Progenitor cell of endocrine pancreas (in vitro differentiated cells): ENCODE measurements at regions not wholly inside any gene's neighbourhood (a gene's known extent, or its start where the extent isn't known, plus 50 kb on each side); places are given as distances from the start of the nearest gene placed in this dataset.
"Not testable (repeated sequence)": the region's sequence is repeated elsewhere in the genome, so short reads cannot be mapped to it uniquely, and the experiment has no call there.

Experiments
- DNase-seq: peaks from one replicate; pipeline ENCODE4 v3.0.0; 2021; ENCODE audit warnings: low spot score; ENCODE audit not compliant: unreplicated experiment
- H3K27ac Mint-ChIP-seq: 2 replicates; pipeline ENCODE4 v1.8.0; 2021; ENCODE audit warnings: mild to moderate bottlenecking, moderate library complexity, mixed read lengths
- H3K27me3 Mint-ChIP-seq: 2 replicates; pipeline ENCODE4 v1.8.0; 2021; ENCODE audit warnings: mixed read lengths
- H3K36me3 Mint-ChIP-seq: 2 replicates; pipeline ENCODE4 v1.8.0; 2022; ENCODE audit warnings: mixed read lengths; ENCODE audit not compliant: insufficient read depth
- H3K4me1 Mint-ChIP-seq: 2 replicates; pipeline ENCODE4 v1.8.0; 2021; ENCODE audit warnings: low read depth, mixed read lengths
- H3K4me3 Mint-ChIP-seq: 2 replicates; pipeline ENCODE4 v1.8.0; 2021; ENCODE audit warnings: low read depth, mild to moderate bottlenecking, moderate library complexity, mixed read lengths
- H3K9me3 Mint-ChIP-seq: 2 replicates; pipeline ENCODE4 v1.8.0; 2021; ENCODE audit warnings: low read depth, mixed read lengths
- TF ChIP-seq, protein P1 (sequence below): fragments of 200-600 bp; sonication (generic); IDR thresholded peaks from one replicate; pipeline ENCODE4 v1.5.0; 2021; ENCODE audit warnings: antibody characterized with exemption, mild to moderate bottlenecking; ENCODE audit not compliant: unreplicated experiment

GRCh38 chr18:22702806-22703205, 230.3 kb upstream of the RBBP8 start:
- TF ChIP-seq, protein P1, sequence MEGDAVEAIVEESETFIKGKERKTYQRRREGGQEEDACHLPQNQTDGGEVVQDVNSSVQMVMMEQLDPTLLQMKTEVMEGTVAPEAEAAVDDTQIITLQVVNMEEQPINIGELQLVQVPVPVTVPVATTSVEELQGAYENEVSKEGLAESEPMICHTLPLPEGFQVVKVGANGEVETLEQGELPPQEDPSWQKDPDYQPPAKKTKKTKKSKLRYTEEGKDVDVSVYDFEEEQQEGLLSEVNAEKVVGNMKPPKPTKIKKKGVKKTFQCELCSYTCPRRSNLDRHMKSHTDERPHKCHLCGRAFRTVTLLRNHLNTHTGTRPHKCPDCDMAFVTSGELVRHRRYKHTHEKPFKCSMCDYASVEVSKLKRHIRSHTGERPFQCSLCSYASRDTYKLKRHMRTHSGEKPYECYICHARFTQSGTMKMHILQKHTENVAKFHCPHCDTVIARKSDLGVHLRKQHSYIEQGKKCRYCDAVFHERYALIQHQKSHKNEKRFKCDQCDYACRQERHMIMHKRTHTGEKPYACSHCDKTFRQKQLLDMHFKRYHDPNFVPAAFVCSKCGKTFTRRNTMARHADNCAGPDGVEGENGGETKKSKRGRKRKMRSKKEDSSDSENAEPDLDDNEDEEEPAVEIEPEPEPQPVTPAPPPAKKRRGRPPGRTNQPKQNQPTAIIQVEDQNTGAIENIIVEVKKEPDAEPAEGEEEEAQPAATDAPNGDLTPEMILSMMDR = no peak
- Mint-ChIP-seq H3K27me3 (no peaks in the 10 kb centered on the region), H3K36me3 (no peaks in the 10 kb centered on the region), H3K9me3 (peaks cover 3% of the 10 kb centered on the region), H3K4me3 (no peak overlapping the region), H3K4me1 (no peaks in the 10 kb centered on the region), H3K27ac (no peak overlapping the region)
- no peak for DNase-seq

DNA sequence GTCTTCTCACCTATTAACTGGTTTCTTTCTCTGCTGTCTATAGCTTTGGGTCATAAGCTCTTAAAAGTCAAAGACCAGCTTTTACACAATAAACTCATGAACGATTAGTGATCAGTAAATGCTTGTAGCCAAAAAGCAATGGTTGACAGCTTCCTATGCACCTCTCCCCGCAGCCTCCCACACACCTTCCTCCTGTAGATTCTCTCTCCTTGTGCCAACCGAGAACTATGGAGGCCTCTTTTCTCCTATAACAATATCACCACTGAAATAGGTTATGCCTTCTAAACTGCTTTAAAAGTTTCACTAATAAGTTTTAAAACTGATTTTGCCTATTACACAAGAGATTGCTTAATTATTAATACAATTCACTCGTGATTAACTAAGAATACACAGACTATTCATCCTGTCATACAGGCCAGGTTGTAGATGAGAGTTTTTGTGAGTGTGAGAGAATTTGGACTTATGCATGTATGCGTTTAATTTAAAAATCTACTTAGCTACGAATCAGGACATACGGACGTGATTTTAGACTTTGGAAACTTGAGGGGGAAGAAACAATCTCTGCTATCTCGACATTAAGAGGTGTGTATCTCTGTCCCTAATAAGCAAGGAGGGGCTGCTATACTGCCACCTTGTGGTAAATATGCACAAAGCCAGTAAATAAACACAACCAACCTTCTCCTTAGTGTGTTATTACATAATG, 229.1 kb upstream of the RBBP8 start:
- Mint-ChIP-seq H3K27me3 (no peaks in the 10 kb centered on the region), H3K4me1 (no peaks in the 10 kb centered on the region), H3K27ac (no peak overlapping the region), H3K9me3 (peaks cover 3% of the 10 kb centered on the region), H3K36me3 (no peaks in the 10 kb centered on the region), H3K4me3 (no peak overlapping the region)
- no peak for DNase-seq
- TF ChIP-seq, protein P1 = peak; percentile 82

GRCh38 chr18:22704586-22704918, 228.6 kb upstream of the RBBP8 start:
- Mint-ChIP-seq H3K4me1 (no peaks in the 10 kb centered on the region), H3K9me3 (peaks cover 3% of the 10 kb centered on the region), H3K4me3 (no peak overlapping the region), H3K27me3 (no peaks in the 10 kb centered on the region), H3K36me3 (no peaks in the 10 kb centered on the region), H3K27ac (no peak overlapping the region)
- TF ChIP-seq, protein P1 = no peak
- DNase-seq = no peak

GRCh38 chr18:22705328-22705727, 227.8 kb upstream of the RBBP8 start:
- no peaks in the 10 kb centered on the region for H3K36me3 Mint-ChIP-seq
- peaks cover 3% of the 10 kb centered on the region for H3K4me1 Mint-ChIP-seq

GRCh38 chr18:22706025-22706424, 227.1 kb upstream of the RBBP8 start:
- DNase-seq, H3K9me3 Mint-ChIP-seq, H3K4me3 Mint-ChIP-seq, H3K27ac Mint-ChIP-seq, H3K4me1 Mint-ChIP-seq, H3K36me3 Mint-ChIP-seq, H3K27me3 Mint-ChIP-seq: not testable (repeated sequence)

More at GRCh38 chr18:22705328-22705727, 227.8 kb upstream of the RBBP8 start:
- no peak overlapping the region for H3K4me3 Mint-ChIP-seq
- H3K9me3 Mint-ChIP-seq = no peaks in the 10 kb centered on the region
- no peak overlapping the region for H3K27ac Mint-ChIP-seq
- no peak for DNase-seq
- H3K27me3 Mint-ChIP-seq = no peaks in the 10 kb centered on the region
- TF ChIP-seq, protein P1 = no peak
